ENCODE measurements at regions not wholly inside any gene's neighbourhood (a gene's known extent, or its start where the extent isn't known, plus 50 kb on each side); places are given as distances from the start of the nearest gene placed in this dataset.

- TF ChIP-seq, protein P1, sequence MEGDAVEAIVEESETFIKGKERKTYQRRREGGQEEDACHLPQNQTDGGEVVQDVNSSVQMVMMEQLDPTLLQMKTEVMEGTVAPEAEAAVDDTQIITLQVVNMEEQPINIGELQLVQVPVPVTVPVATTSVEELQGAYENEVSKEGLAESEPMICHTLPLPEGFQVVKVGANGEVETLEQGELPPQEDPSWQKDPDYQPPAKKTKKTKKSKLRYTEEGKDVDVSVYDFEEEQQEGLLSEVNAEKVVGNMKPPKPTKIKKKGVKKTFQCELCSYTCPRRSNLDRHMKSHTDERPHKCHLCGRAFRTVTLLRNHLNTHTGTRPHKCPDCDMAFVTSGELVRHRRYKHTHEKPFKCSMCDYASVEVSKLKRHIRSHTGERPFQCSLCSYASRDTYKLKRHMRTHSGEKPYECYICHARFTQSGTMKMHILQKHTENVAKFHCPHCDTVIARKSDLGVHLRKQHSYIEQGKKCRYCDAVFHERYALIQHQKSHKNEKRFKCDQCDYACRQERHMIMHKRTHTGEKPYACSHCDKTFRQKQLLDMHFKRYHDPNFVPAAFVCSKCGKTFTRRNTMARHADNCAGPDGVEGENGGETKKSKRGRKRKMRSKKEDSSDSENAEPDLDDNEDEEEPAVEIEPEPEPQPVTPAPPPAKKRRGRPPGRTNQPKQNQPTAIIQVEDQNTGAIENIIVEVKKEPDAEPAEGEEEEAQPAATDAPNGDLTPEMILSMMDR (IDR thresholded peaks at IDR 0.05; ENCODE audit: low read depth, low read length, poor library complexity, severe bottlenecking), result no peak
- TF ChIP-seq EZH2phosphoT487 (IDR thresholded peaks at IDR 0.05; ENCODE audit: borderline replicate concordance, low read length), result no peak
Measured at GRCh38 chr14:105844810-105845724, 318.7 kb downstream of the TMEM121 start.

All from DOHH2 (cell line).